OCI-M1 (cell line): ENCODE measurements at regions not wholly inside any gene's neighbourhood (a gene's known extent, or its start where the extent isn't known, plus 50 kb on each side); places are given as distances from the start of the nearest gene placed in this dataset.

ENCODE experiments used
- DNase-seq: peaks from one replicate; lab custom pipeline; 2025; lab: John Stamatoyannopoulos, UW

GRCh38 chr9:109950710-109951443 lies 170.9 kb downstream of the PALM2AKAP2 start:
- no peak for DNase-seq

- no peak for DNase-seq
These were observed 173.3 kb downstream of the PALM2AKAP2 start for GRCh38 chr9:109953300-109953699.

GRCh38 chr9:109953813-109954497 lies 174.0 kb downstream of the PALM2AKAP2 start:
- peak; percentile 7 for DNase-seq

- no peak for DNase-seq
These were observed 176.9 kb downstream of the PALM2AKAP2 start for GRCh38 chr9:109956717-109957440.

- DNase-seq: no peak
These were observed 179.7 kb downstream of the PALM2AKAP2 start for GRCh38 chr9:109959679-109960078.

GRCh38 chr9:109961626-109962025 lies 181.6 kb downstream of the PALM2AKAP2 start:
- DNase-seq: no peak

- no peak for DNase-seq
These were observed 182.2 kb downstream of the PALM2AKAP2 start for GRCh38 chr9:109962215-109962614.

- DNase-seq: no peak
These were observed 183.1 kb downstream of the PALM2AKAP2 start for GRCh38 chr9:109963079-109963478.

- DNase-seq: no peak
These were observed 186.8 kb downstream of the PALM2AKAP2 start for GRCh38 chr9:109966643-109967368.

- no peak for DNase-seq
These were observed 187.9 kb downstream of the PALM2AKAP2 start for GRCh38 chr9:109967651-109968642.

GRCh38 chr9:109969011-109969410 lies 189.0 kb downstream of the PALM2AKAP2 start:
- peak; percentile 15 for DNase-seq

- DNase-seq: no peak
These were observed 189.7 kb downstream of the PALM2AKAP2 start for GRCh38 chr9:109969573-109970237.

- no peak for DNase-seq
These were observed 191.2 kb downstream of the PALM2AKAP2 start for GRCh38 chr9:109971226-109971625.

- DNase-seq: no peak
These were observed 192.3 kb downstream of the PALM2AKAP2 start for GRCh38 chr9:109972026-109972882.

GRCh38 chr9:109973336-109973735 lies 193.3 kb downstream of the PALM2AKAP2 start:
- DNase-seq: no peak

- DNase-seq: no peak
These were observed 194.3 kb downstream of the PALM2AKAP2 start for GRCh38 chr9:109974143-109974917.

- DNase-seq: no peak
These were observed 194.9 kb downstream of the PALM2AKAP2 start for GRCh38 chr9:109974918-109975276.

- no peak for DNase-seq
These were observed 195.7 kb downstream of the PALM2AKAP2 start for GRCh38 chr9:109975574-109976295.
